ENCODE measurements at regions not wholly inside any gene's neighbourhood (a gene's known extent, or its start where the extent isn't known, plus 50 kb on each side); places are given as distances from the start of the nearest gene placed in this dataset.
"Not testable (repeated sequence)": the region's sequence is repeated elsewhere in the genome, so short reads cannot be mapped to it uniquely, and the experiment has no call there.

- peaks cover 0 to 14% of the 10 kb centered on the region in 2 experiments for H3K9me3 ChIP-seq (ENCODE audit: control insufficient read depth in 1 of 2, insufficient read depth in 1 of 2, low read length in 2 of 2)
- CTCF ChIA-PET: no interaction called here
- POLR2A ChIA-PET: no interaction called here
- H3K36me3 Mint-ChIP-seq (ENCODE audit: low read depth): no peaks in the 10 kb centered on the region
- no peak overlapping the region for H3K4me3 Mint-ChIP-seq
- H3K4me1 ChIP-seq (ENCODE audit: insufficient read depth, low read length): no peaks in the 10 kb centered on the region
- no peak overlapping the region for H3K27ac ChIP-seq (ENCODE audit: low read depth in 1 of 2, low read length in 2 of 2)
- H3K36me3 ChIP-seq (ENCODE audit: insufficient read depth, low read length): no peaks in the 10 kb centered on the region
- H3K27me3 Mint-ChIP-seq: no peaks in the 10 kb centered on the region
- H3K9me3 Mint-ChIP-seq: no peaks in the 10 kb centered on the region
- no peak for TF ChIP-seq CTCF (IDR thresholded peaks at IDR 0.05)
- H3K4me1 Mint-ChIP-seq (ENCODE audit: low read depth): no peaks in the 10 kb centered on the region
- H3K27me3 ChIP-seq (ENCODE audit: control insufficient read depth in 1 of 2, insufficient read depth in 2 of 2, low read length in 2 of 2): no peaks in the 10 kb centered on the region
- no peak for DNase-seq
- intact Hi-C loops (cut with DNase I, micrococcal nuclease): no loop called here
- no peak overlapping the region for H3K27ac Mint-ChIP-seq
- ATAC-seq (ENCODE audit: poor library complexity): no peak
- H3K4me3 ChIP-seq (ENCODE audit: low read length): no peak overlapping the region
Measured at GRCh38 chr4:57734104-57734670, 624.0 kb upstream of the IGFBP7 start.

- H3K36me3 Mint-ChIP-seq (ENCODE audit: low read depth); H3K4me3 ChIP-seq (ENCODE audit: low read length); H3K27ac Mint-ChIP-seq; H3K27me3 Mint-ChIP-seq; H3K27ac ChIP-seq (ENCODE audit: low read depth in 1 of 2, low read length in 2 of 2); ATAC-seq (ENCODE audit: poor library complexity); H3K27me3 ChIP-seq (ENCODE audit: control insufficient read depth in 1 of 2, insufficient read depth in 2 of 2, low read length in 2 of 2); H3K9me3 Mint-ChIP-seq; intact Hi-C loops (cut with DNase I, micrococcal nuclease); CTCF ChIA-PET; H3K36me3 ChIP-seq (ENCODE audit: insufficient read depth, low read length); H3K4me3 Mint-ChIP-seq; H3K4me1 Mint-ChIP-seq (ENCODE audit: low read depth); POLR2A ChIA-PET; DNase-seq; H3K4me1 ChIP-seq (ENCODE audit: insufficient read depth, low read length): not testable (repeated sequence)
- H3K9me3 ChIP-seq (ENCODE audit: control insufficient read depth in 1 of 2, insufficient read depth in 1 of 2, low read length in 2 of 2): peaks cover 0 to 14% of the 10 kb centered on the region in 2 experiments
Measured at GRCh38 chr4:57729775-57730570, 619.8 kb upstream of the IGFBP7 start.

GRCh38 chr4:57726154-57726553, 616.0 kb upstream of the IGFBP7 start:
- H3K36me3 Mint-ChIP-seq (ENCODE audit: low read depth): no peaks in the 10 kb centered on the region
- POLR2A ChIA-PET: no interaction called here
- H3K4me1 Mint-ChIP-seq (ENCODE audit: low read depth): no peaks in the 10 kb centered on the region
- H3K4me3 Mint-ChIP-seq: no peak overlapping the region
- Histone ChIP-seq H3K9me3 (ENCODE audit: control insufficient read depth in 1 of 2, insufficient read depth in 1 of 2, low read length in 2 of 2) (peaks cover 0 to 10% of the 10 kb centered on the region in 2 experiments), H3K4me1 (ENCODE audit: insufficient read depth, low read length) (no peaks in the 10 kb centered on the region), H3K36me3 (ENCODE audit: insufficient read depth, low read length) (no peaks in the 10 kb centered on the region), H3K27me3 (ENCODE audit: control insufficient read depth in 1 of 2, insufficient read depth in 2 of 2, low read length in 2 of 2) (no peaks in the 10 kb centered on the region), H3K27ac (ENCODE audit: low read depth in 1 of 2, low read length in 2 of 2) (no peak overlapping the region), H3K4me3 (ENCODE audit: low read length) (no peak overlapping the region)
- peaks cover 2% of the 10 kb centered on the region for H3K9me3 Mint-ChIP-seq
- H3K27ac Mint-ChIP-seq: no peak overlapping the region
- ATAC-seq (ENCODE audit: poor library complexity): no peak
- CTCF ChIA-PET: no interaction called here
- no peak for DNase-seq
- no peak for TF ChIP-seq CTCF (IDR thresholded peaks at IDR 0.05)
- no peaks in the 10 kb centered on the region for H3K27me3 Mint-ChIP-seq
- intact Hi-C loops (cut with DNase I, micrococcal nuclease): no loop called here

All from CD4-positive, alpha-beta T cell (primary cell).